ENCODE measurements at regions not wholly inside any gene's neighbourhood (a gene's known extent, or its start where the extent isn't known, plus 50 kb on each side); places are given as distances from the start of the nearest gene placed in this dataset.
A peak's percentile ranks its signal among the peaks of the same experiment; 100 is the strongest.
"Not testable (repeated sequence)": the region's sequence is repeated elsewhere in the genome, so short reads cannot be mapped to it uniquely, and the experiment has no call there.

- no peak for DNase-seq
Measured at GRCh38 chr1:228992907-228993535, 257.7 kb downstream of the RHOU start.

- no peak for DNase-seq
Measured at GRCh38 chr1:228994676-228995594, 259.7 kb downstream of the RHOU start.

DNA sequence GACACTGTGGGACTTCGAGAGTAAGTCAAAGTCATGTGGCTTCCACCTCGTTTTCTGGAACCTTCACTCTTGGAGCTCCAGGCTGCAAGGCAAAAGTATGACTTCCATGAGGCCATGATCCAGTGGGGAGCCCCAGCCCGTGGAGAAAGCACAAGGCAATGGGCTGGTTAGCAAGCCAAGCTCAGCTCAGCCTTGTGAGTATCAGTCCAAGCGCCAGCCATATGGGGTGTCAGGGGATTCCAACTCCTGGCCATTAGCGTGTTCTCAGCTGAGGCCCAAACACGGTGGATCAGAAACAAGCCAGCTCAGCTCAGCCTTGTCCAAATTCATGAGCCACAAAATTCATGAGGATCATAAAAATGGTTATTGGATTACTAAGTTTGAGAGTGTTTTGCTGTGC is 261.0 kb downstream of the RHOU start:
- peak; percentile 30 for DNase-seq

DNA sequence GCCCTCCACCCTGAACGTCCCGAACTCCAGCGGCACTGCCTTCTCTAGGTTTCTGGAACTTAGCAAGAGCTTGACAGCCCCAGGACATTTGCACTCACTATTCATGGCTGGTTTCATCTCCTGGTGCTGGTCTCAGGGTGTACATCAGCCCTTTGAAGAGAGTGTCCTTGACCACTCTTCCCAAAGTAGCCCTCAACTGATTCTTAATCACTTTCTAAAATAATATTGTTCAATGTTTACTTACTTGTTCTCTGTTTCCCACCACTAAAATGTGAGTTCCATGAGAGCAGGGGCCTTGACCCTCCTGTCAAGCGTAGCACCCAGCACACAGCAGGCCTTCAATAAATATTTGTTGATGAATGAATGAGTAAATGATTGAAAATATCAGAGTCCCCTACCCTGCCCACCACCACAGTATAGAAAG is 262.5 kb downstream of the RHOU start:
- no peak for DNase-seq

GRCh38 chr1:228998179-228998578 is 262.9 kb downstream of the RHOU start:
- DNase-seq: peak; percentile 36

- DNase-seq: no peak
Measured at GRCh38 chr1:228999446-229000170, 264.3 kb downstream of the RHOU start.

DNA sequence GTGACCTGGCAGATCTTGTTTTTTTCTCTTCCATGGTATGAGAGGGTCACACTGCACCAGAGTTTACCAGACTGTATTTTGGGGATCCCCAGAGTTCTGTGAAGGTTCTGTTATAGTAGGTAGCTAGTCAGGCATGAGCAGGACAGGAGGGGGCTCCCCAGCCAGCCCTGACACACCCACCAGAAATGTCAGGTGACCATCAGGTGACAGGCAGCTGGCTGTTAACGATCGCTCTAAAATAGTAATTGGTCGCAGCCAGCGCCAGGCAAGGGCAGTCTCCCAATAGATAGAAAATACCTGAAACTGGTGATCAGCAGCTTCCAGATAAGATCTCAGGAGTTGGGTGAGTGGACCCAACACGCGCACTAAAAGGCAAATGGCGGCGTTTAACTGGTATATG is 264.9 kb downstream of the RHOU start:
- DNase-seq: no peak

DNA sequence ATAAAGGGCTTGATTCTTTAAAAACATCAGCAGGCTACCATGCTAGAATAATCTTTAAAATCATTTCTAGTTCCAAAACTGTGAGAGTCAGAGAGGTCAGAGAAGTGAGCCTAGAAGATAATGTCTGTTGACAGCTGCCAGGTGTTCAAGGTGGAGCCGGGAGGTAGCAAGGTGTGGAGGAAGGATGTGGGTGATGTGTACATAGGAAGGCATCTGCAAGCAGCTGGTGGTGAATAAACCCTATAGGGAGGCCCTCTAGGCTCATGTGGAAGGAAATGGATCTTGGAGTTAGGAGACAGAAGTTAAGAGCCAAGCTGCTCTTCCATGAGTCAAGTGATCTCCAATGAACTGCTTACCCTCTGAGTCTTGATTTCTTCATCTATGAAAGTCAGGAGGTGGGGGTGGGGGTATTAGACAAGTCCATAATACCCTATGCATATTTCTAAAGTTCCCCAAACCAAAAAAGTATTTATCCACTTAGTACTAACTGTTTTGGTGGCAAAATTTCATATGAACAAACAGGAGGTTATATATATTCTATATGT is 266.3 kb downstream of the RHOU start:
- no peak for DNase-seq

DNA sequence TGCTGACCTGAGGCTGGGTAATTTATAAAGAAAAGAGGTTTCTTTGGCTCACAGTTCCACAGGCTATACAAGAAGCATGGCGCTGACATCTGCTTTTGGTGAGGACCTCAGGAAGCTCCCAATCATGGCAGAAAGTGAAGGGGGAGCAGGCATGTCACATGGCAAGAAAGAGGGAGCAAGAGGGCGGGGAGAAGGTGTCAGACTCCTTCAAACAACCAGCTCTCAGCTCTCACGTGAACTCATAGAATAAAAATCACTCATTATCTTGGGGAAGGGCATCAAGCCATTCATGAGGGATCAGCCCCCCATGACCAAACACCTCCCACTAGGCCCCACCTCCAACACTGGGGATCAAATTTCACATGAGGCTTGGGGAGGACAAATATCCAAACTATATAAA is 266.8 kb downstream of the RHOU start:
- no peak for DNase-seq

DNA sequence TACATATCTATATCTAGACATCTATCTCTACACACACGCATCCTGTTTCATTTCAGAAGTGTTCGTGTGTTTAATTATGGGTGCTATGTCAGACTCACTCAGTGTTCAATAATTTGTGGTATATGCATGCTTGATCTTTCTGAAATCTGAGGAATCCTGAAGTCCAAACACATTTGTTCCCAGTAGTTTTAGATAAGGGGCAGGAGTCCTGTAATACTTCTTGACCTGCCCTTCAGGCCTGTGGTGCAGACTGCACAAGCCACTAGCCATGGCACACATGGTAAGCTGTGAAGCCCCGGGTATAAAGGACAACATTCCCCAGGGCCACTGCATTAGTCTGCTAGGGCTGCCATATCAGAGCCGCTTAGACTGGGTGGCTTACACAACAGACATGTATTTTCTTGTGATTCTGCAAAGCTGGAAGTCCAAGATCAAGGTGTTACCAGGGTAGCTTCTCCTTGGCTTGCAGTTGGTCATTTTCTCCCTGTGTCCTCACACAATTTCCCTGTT is 267.2 kb downstream of the RHOU start:
- no peak for DNase-seq

GRCh38 chr1:229003233-229004031 is 267.5 kb upstream of the RAB4A start:
- DNase-seq: peak; percentile 61

GRCh38 chr1:229004066-229004833 is 266.7 kb upstream of the RAB4A start:
- DNase-seq: peak; percentile 32

DNA sequence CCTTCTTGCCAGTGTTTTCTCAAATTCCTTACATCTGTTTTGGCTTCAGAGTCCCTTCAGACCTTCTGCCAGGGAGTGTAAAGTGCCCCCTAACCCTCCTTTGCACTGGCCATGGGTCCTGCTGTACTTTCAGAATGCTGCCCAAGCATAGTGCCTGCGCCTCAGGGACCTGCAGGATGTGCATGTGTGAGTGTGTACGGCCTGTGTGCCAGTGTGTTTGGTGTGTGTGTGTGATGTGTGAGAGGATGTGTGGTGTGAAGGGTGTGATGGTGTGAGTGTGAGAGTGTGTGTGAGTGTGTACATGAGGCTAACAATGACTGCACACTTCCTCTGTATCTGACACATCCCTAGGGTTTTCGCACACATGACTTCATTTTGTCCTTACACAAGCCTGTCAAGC is 265.8 kb upstream of the RAB4A start:
- peak; percentile 41 for DNase-seq

DNA sequence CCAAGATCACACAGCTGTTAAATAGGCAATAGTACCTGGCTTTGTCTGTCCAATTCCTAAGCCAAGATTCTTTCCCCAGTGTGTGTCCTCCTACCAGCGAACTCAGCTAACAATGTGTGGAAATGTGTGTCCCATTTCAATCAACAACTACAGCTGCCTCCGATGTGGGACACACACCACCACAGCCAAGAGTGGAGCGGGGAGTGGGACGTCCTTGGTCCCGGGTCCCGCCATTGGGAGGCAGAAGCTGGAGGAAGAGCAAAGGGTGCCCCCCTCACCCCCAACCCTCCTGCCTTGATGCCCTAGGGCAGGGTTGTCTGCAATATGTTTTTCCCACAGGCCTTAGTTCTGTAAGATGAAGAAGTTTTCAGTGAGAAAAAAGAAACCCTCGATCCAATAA is 265.4 kb upstream of the RAB4A start:
- DNase-seq: no peak

DNA sequence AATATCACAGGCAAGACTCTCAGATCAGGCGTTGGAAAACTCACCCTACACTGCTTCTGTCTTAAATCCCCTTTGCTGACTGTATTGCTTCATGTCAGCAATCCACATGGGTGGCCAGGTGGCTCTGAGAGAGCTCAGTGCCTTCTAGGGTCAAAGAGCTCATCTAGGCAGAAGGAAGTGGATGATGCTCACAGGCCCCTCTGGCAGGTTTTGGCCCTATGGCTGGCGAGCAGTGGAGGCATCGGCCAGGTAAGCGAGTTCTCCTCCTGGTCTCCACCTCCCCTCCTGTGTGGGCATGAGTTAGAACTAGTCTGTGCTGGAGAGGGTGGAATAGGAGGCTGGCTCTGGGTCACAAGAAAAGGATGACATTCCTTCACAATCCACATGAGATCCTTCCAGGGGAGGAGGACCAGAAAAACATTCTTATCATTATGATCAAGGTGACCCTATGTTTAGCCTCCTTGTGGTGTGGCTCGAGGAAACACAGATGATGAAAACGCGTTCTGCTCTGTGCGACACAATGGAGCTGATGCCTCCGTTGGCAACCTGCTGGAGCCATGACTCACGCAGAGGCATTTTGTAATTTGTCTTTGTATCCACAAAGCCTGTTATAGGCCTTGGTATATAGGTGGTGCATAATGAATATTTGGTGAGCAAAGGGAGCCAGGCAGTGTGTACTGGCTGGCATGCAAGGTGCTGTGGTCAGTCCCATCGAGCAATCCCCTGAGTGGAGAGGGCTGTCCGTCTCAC is 264.6 kb upstream of the RAB4A start:
- DNase-seq: peak; percentile 62

DNA sequence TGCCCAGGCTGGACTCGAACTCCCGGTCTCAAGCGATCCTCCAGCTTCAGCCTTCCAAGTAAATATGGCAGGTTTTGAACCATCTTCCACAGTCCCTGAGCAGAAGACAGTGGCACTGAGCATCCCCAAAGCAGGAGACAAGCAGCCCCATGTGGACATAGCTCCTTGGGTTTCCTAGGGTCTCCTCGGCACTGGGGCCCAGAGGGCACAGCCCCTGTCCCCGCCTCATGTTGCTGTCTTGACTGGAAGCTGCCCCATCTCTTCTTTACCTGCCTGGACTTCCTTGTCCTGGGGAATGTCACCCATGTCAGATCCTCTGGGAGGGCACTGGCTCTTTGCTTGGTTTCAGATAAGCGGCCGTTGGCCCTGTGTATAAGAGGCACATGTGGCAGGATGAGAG is 263.7 kb upstream of the RAB4A start:
- DNase-seq: no peak

DNA sequence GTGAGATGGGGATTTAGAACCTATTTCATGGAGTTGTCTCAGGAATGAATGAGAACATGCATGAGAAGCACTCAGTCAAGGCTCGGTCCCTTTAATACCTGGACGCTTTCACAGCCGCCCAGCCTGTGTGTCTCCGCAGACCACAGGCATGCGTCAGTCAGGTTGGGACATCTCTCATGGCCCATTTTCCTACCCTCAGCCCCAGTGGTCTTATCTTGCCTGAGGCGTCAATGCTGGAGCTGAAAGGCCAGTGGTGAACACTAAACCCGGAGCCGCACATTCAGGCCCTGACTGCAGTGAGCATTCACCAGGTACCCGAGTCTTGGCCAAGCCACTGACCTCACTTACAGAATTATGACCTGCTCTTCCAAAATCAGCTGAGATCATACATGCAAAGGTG is 263.2 kb upstream of the RAB4A start:
- DNase-seq: peak; percentile 90

- DNase-seq: not testable (repeated sequence)
Measured at GRCh38 chr1:229008347-229008746, 262.6 kb upstream of the RAB4A start.

DNA sequence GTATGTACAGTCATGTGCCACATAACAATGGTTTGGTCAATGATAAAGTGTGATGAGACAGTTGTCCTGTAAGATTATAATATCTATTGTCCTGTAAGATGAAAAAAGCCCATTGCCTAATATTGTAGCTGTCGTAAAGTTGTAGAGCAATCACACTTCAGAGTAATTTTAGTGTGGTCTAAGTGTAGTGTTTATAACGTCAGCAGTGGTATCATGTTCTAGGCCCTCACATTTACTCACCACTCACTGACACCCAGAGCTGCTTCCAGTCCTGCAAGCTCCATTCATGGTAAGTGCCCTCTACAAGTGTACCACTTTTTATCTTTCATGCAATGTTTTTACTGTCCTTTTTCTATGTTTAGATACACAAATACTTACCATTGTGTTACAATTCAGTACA is 259.9 kb upstream of the RAB4A start:
- DNase-seq: no peak

DNA sequence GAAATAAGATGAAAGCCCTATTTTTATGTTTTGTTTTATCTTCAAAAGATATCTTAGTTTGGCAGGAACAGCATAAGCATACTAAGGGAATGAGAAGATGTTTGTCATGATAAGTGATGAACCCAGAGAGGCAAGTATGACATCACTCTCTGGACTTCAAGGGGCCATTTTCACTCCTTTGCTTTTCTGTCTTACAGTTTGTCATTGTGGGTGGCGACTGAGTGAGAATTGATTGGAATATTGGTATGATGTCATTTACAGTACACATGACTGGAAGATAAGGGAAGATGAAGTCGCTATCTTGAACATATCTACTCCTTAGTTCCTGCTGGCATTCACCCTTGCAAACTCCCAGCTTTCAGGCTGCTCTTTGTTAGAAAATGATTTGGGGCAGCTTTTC is 258.1 kb upstream of the RAB4A start:
- DNase-seq: no peak

DNA sequence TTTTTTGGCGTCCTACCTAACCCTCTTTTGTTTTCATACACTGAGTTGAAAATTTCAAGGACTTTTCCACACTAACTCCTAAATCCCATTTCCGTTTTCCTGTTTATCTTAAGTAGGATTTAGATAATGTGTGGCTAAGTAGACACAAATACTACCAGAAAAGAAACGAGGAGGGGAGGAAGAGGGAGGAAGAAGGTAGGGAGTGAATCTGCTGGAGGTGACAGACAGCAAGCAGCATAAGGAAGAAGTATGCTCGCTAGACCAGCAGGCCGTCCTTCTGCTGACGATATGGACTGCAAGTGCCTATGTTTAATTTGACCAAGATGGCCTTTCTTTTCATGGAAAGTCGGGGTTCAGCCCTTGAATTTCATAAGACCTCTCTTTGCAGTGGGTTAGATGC is 256.9 kb upstream of the RAB4A start:
- DNase-seq: peak; percentile 35

Data from islet precursor cell (in vitro differentiated cells).